HG03175 (cell line): ENCODE measurements at regions not wholly inside any gene's neighbourhood (a gene's known extent, or its start where the extent isn't known, plus 50 kb on each side); places are given as distances from the start of the nearest gene placed in this dataset.
"Not testable (repeated sequence)": the region's sequence is repeated elsewhere in the genome, so short reads cannot be mapped to it uniquely, and the experiment has no call there.

Experiments used
- ATAC-seq: cut with Tn5 transposase; IDR thresholded peaks from one replicate; pipeline ENCODE4 v1.9.1; 2021; ENCODE audit warnings: mild to moderate bottlenecking, moderate library complexity; ENCODE audit not compliant: unreplicated experiment

- ATAC-seq = no peak
These were observed 79.8 kb downstream of the ZNF92 start for GRCh38 chr7:65453341-65454030.

- ATAC-seq = no peak
These were observed 80.8 kb downstream of the ZNF92 start for GRCh38 chr7:65454469-65454868.

GRCh38 chr7:65455050-65455449 lies 81.4 kb downstream of the ZNF92 start:
- ATAC-seq = not testable (repeated sequence)

GRCh38 chr7:65457705-65458104 lies 84.0 kb downstream of the ZNF92 start:
- no peak for ATAC-seq

GRCh38 chr7:65459438-65459837 lies 85.8 kb downstream of the ZNF92 start:
- no peak for ATAC-seq

GRCh38 chr7:65462148-65462716 lies 88.6 kb downstream of the ZNF92 start:
- ATAC-seq = no peak

GRCh38 chr7:65463184-65463583 lies 89.5 kb downstream of the ZNF92 start:
- ATAC-seq = no peak

GRCh38 chr7:65469919-65470558 lies 96.4 kb downstream of the ZNF92 start:
- ATAC-seq = not testable (repeated sequence)

- ATAC-seq = no peak
These were observed 97.9 kb downstream of the ZNF92 start for GRCh38 chr7:65471587-65471986.

- ATAC-seq = peak; percentile 29
These were observed 101.5 kb downstream of the ZNF92 start for GRCh38 chr7:65475040-65475726.

GRCh38 chr7:65475734-65476319 lies 102.2 kb downstream of the ZNF92 start:
- ATAC-seq = peak; percentile 97

- no peak for ATAC-seq
These were observed 103.7 kb downstream of the ZNF92 start for GRCh38 chr7:65477326-65477725.

- ATAC-seq = no peak
These were observed 115.7 kb downstream of the ZNF92 start for GRCh38 chr7:65489260-65489767.

GRCh38 chr7:65496697-65497096 lies 123.0 kb downstream of the ZNF92 start:
- not testable (repeated sequence) for ATAC-seq

GRCh38 chr7:65503434-65504152 lies 129.9 kb downstream of the ZNF92 start:
- ATAC-seq = no peak

- not testable (repeated sequence) for ATAC-seq
These were observed 131.1 kb downstream of the ZNF92 start for GRCh38 chr7:65504504-65505319.

GRCh38 chr7:65505320-65505633 lies 131.6 kb downstream of the ZNF92 start:
- ATAC-seq = not testable (repeated sequence)

GRCh38 chr7:65508581-65509367 lies 135.1 kb downstream of the ZNF92 start:
- ATAC-seq = not testable (repeated sequence)
